OCI-LY1 (cell line): ENCODE measurements at regions not wholly inside any gene's neighbourhood (a gene's known extent, or its start where the extent isn't known, plus 50 kb on each side); places are given as distances from the start of the nearest gene placed in this dataset.

Experiments used
- H2AFZ ChIP-seq: fragments of 200-600 bp; sonication (generic), shearing (Covaris generic); 2 replicates; pipeline ENCODE4 v1.6.0; 2014; ENCODE audit warnings: antibody characterized with exemption, mild to moderate bottlenecking, low read length
- H3F3A ChIP-seq: fragments of 200-600 bp; sonication (generic), shearing (Covaris generic); 2 replicates; pipeline ENCODE4 v1.6.0; 2014; ENCODE audit warnings: mild to moderate bottlenecking, antibody characterized with exemption, low read length, moderate library complexity; ENCODE audit not compliant: insufficient read depth
- H3K27ac ChIP-seq: fragments of 200-600 bp; sonication (generic); 2 replicates; pipeline ENCODE4 v1.5.1; 2014; ENCODE audit warnings: low read length, mixed run types, mild to moderate bottlenecking, low read depth; ENCODE audit not compliant: poor library complexity, severe bottlenecking
- H3K27me3 ChIP-seq: fragments of 200-600 bp; sonication (generic); 2 replicates; pipeline ENCODE4 v1.6.0; 2014; ENCODE audit warnings: antibody characterized with exemption, mild to moderate bottlenecking, low read length, moderate library complexity; ENCODE audit not compliant: insufficient read depth
- H3K36me3 ChIP-seq: fragments of 200-600 bp; sonication (generic); 2 replicates; pipeline ENCODE4 v1.6.1; 2014; ENCODE audit warnings: mild to moderate bottlenecking, antibody characterized with exemption, low read length, moderate library complexity, mixed read lengths; ENCODE audit not compliant: insufficient read depth
- H3K4me1 ChIP-seq: fragments of 200-600 bp; sonication (generic); 2 replicates; pipeline ENCODE4 v1.5.1; 2014; ENCODE audit warnings: mild to moderate bottlenecking, low read length, moderate library complexity; ENCODE audit not compliant: insufficient read depth, severe bottlenecking
- H3K4me2 ChIP-seq: fragments of 200-600 bp; sonication (generic), shearing (Covaris generic); 2 replicates; pipeline ENCODE4 v1.6.1; 2014; ENCODE audit warnings: low read length
- H3K4me3 ChIP-seq: fragments of 200-600 bp; sonication (generic); 2 replicates; pipeline ENCODE4 v1.5.1; 2014; ENCODE audit warnings: low read length, low read depth, mild to moderate bottlenecking, mixed read lengths; ENCODE audit not compliant: poor library complexity, severe bottlenecking
- H3K79me2 ChIP-seq: fragments of 200-600 bp; shearing (Covaris generic); 2 replicates; pipeline ENCODE4 v1.6.1; 2016; ENCODE audit warnings: mixed run types, low read length, mixed read lengths; ENCODE audit not compliant: insufficient read depth
- H3K9ac ChIP-seq: fragments of 200-600 bp; sonication (generic), shearing (Covaris generic); 2 replicates; pipeline ENCODE4 v1.6.1; 2014; ENCODE audit warnings: mild to moderate bottlenecking, low read length, mixed read lengths
- H3K9me2 ChIP-seq: fragments of 200-600 bp; sonication (generic), shearing (Covaris generic); 2 replicates; pipeline ENCODE4 v1.6.1; 2014; ENCODE audit warnings: low read depth, mild to moderate bottlenecking, low read length, mixed read lengths
- H3K9me3 ChIP-seq: fragments of 200-600 bp; shearing (Covaris generic); 2 replicates; pipeline ENCODE4 v1.6.1; 2014; ENCODE audit warnings: low read length, mixed read lengths
- H4K20me1 ChIP-seq: fragments of 200-600 bp; sonication (generic), shearing (Covaris generic); 2 replicates; pipeline ENCODE4 v1.6.0; 2016; ENCODE audit warnings: mild to moderate bottlenecking, low read length; ENCODE audit not compliant: insufficient read depth
- CTCF ChIP-seq: fragments of 200-600 bp; sonication (generic), shearing (Covaris generic); IDR thresholded peaks from 2 replicates; pipeline ENCODE4 v1.5.1; 2017; ENCODE audit warnings: mild to moderate bottlenecking, antibody characterized with exemption, low read length, moderate library complexity, mixed read lengths
- EZH2 ChIP-seq: fragments of 200-600 bp; sonication (generic), shearing (Covaris generic); IDR thresholded peaks from 2 replicates; pipeline ENCODE4 v1.8.0; 2017; ENCODE audit warnings: borderline replicate concordance, mixed run types, mild to moderate bottlenecking, antibody characterized with exemption, low read length, moderate library complexity, mixed read lengths

GRCh38 chr3:15952543-15953175 lies 154.9 kb upstream of the ANKRD28 start:
- H3K79me2 ChIP-seq, result no peaks in the 10 kb centered on the region
- H3K36me3 ChIP-seq, result no peaks in the 10 kb centered on the region
- no peak overlapping the region for H3K4me3 ChIP-seq
- H3K9me2 ChIP-seq, result no peaks in the 10 kb centered on the region
- no peak overlapping the region for H3K27ac ChIP-seq
- H3K9me3 ChIP-seq, result no peaks in the 10 kb centered on the region
- H2AFZ ChIP-seq, result no peak overlapping the region
- H3K4me2 ChIP-seq, result no peak overlapping the region
- no peaks in the 10 kb centered on the region for H3K4me1 ChIP-seq
- H3F3A ChIP-seq, result no peaks in the 10 kb centered on the region
- no peaks in the 10 kb centered on the region for H4K20me1 ChIP-seq
- H3K9ac ChIP-seq, result no peak overlapping the region
- TF ChIP-seq EZH2 (no peak), CTCF (no peak)
- H3K27me3 ChIP-seq, result no peaks in the 10 kb centered on the region

GRCh38 chr3:15953841-15954240 lies 156.1 kb upstream of the ANKRD28 start:
- no peaks in the 10 kb centered on the region for H3K27me3 ChIP-seq
- no peaks in the 10 kb centered on the region for H3K9me2 ChIP-seq
- no peaks in the 10 kb centered on the region for H3K79me2 ChIP-seq
- H3K4me2 ChIP-seq, result no peak overlapping the region
- no peaks in the 10 kb centered on the region for H3K36me3 ChIP-seq
- no peaks in the 10 kb centered on the region for H3K4me1 ChIP-seq
- H3K9ac ChIP-seq, result no peak overlapping the region
- H4K20me1 ChIP-seq, result no peaks in the 10 kb centered on the region
- H3F3A ChIP-seq, result no peaks in the 10 kb centered on the region
- H3K27ac ChIP-seq, result no peak overlapping the region
- no peak overlapping the region for H2AFZ ChIP-seq
- H3K9me3 ChIP-seq, result no peaks in the 10 kb centered on the region
- no peak overlapping the region for H3K4me3 ChIP-seq
- TF ChIP-seq EZH2 (no peak), CTCF (peak; percentile 43; the same call in 1 of the 2 replicates)

GRCh38 chr3:15955968-15956367 lies 158.2 kb upstream of the ANKRD28 start:
- Histone ChIP-seq H3K9me2 (no peaks in the 10 kb centered on the region), H2AFZ (no peak overlapping the region), H3K4me1 (no peaks in the 10 kb centered on the region), H4K20me1 (no peaks in the 10 kb centered on the region), H3K27ac (no peak overlapping the region), H3K79me2 (no peaks in the 10 kb centered on the region), H3K4me2 (no peak overlapping the region), H3K36me3 (no peaks in the 10 kb centered on the region), H3K4me3 (no peak overlapping the region), H3K9me3 (no peaks in the 10 kb centered on the region), H3K9ac (no peak overlapping the region), H3K27me3 (no peaks in the 10 kb centered on the region), H3F3A (no peaks in the 10 kb centered on the region)
- TF ChIP-seq CTCF, result no peak
- no peak for TF ChIP-seq EZH2
